OCI-LY1 (cell line): ENCODE measurements at regions not wholly inside any gene's neighbourhood (a gene's known extent, or its start where the extent isn't known, plus 50 kb on each side); places are given as distances from the start of the nearest gene placed in this dataset.

Source experiments
- H2AFZ ChIP-seq: fragments of 200-600 bp; sonication (generic), shearing (Covaris generic); 2 replicates; pipeline ENCODE4 v1.6.0; 2014; ENCODE audit warnings: antibody characterized with exemption, mild to moderate bottlenecking, low read length
- H3F3A ChIP-seq: fragments of 200-600 bp; sonication (generic), shearing (Covaris generic); 2 replicates; pipeline ENCODE4 v1.6.0; 2014; ENCODE audit warnings: mild to moderate bottlenecking, antibody characterized with exemption, low read length, moderate library complexity; ENCODE audit not compliant: insufficient read depth
- H3K27ac ChIP-seq: fragments of 200-600 bp; sonication (generic); 2 replicates; pipeline ENCODE4 v1.5.1; 2014; ENCODE audit warnings: low read length, mixed run types, mild to moderate bottlenecking, low read depth; ENCODE audit not compliant: poor library complexity, severe bottlenecking
- H3K27me3 ChIP-seq: fragments of 200-600 bp; sonication (generic); 2 replicates; pipeline ENCODE4 v1.6.0; 2014; ENCODE audit warnings: antibody characterized with exemption, mild to moderate bottlenecking, low read length, moderate library complexity; ENCODE audit not compliant: insufficient read depth
- H3K36me3 ChIP-seq: fragments of 200-600 bp; sonication (generic); 2 replicates; pipeline ENCODE4 v1.6.1; 2014; ENCODE audit warnings: mild to moderate bottlenecking, antibody characterized with exemption, low read length, moderate library complexity, mixed read lengths; ENCODE audit not compliant: insufficient read depth
- H3K4me1 ChIP-seq: fragments of 200-600 bp; sonication (generic); 2 replicates; pipeline ENCODE4 v1.5.1; 2014; ENCODE audit warnings: mild to moderate bottlenecking, low read length, moderate library complexity; ENCODE audit not compliant: insufficient read depth, severe bottlenecking
- H3K4me2 ChIP-seq: fragments of 200-600 bp; sonication (generic), shearing (Covaris generic); 2 replicates; pipeline ENCODE4 v1.6.1; 2014; ENCODE audit warnings: low read length
- H3K4me3 ChIP-seq: fragments of 200-600 bp; sonication (generic); 2 replicates; pipeline ENCODE4 v1.5.1; 2014; ENCODE audit warnings: low read length, low read depth, mild to moderate bottlenecking, mixed read lengths; ENCODE audit not compliant: poor library complexity, severe bottlenecking
- H3K79me2 ChIP-seq: fragments of 200-600 bp; shearing (Covaris generic); 2 replicates; pipeline ENCODE4 v1.6.1; 2016; ENCODE audit warnings: mixed run types, low read length, mixed read lengths; ENCODE audit not compliant: insufficient read depth
- H3K9ac ChIP-seq: fragments of 200-600 bp; sonication (generic), shearing (Covaris generic); 2 replicates; pipeline ENCODE4 v1.6.1; 2014; ENCODE audit warnings: mild to moderate bottlenecking, low read length, mixed read lengths
- H3K9me2 ChIP-seq: fragments of 200-600 bp; sonication (generic), shearing (Covaris generic); 2 replicates; pipeline ENCODE4 v1.6.1; 2014; ENCODE audit warnings: low read depth, mild to moderate bottlenecking, low read length, mixed read lengths
- H3K9me3 ChIP-seq: fragments of 200-600 bp; shearing (Covaris generic); 2 replicates; pipeline ENCODE4 v1.6.1; 2014; ENCODE audit warnings: low read length, mixed read lengths
- H4K20me1 ChIP-seq: fragments of 200-600 bp; sonication (generic), shearing (Covaris generic); 2 replicates; pipeline ENCODE4 v1.6.0; 2016; ENCODE audit warnings: mild to moderate bottlenecking, low read length; ENCODE audit not compliant: insufficient read depth
- EZH2 ChIP-seq: fragments of 200-600 bp; sonication (generic), shearing (Covaris generic); IDR thresholded peaks from 2 replicates; pipeline ENCODE4 v1.8.0; 2017; ENCODE audit warnings: borderline replicate concordance, mixed run types, mild to moderate bottlenecking, antibody characterized with exemption, low read length, moderate library complexity, mixed read lengths
- TF ChIP-seq, protein P1 (sequence below): fragments of 200-600 bp; sonication (generic), shearing (Covaris generic); IDR thresholded peaks from 2 replicates; pipeline ENCODE4 v1.5.1; 2017; ENCODE audit warnings: mild to moderate bottlenecking, antibody characterized with exemption, low read length, moderate library complexity, mixed read lengths

DNA sequence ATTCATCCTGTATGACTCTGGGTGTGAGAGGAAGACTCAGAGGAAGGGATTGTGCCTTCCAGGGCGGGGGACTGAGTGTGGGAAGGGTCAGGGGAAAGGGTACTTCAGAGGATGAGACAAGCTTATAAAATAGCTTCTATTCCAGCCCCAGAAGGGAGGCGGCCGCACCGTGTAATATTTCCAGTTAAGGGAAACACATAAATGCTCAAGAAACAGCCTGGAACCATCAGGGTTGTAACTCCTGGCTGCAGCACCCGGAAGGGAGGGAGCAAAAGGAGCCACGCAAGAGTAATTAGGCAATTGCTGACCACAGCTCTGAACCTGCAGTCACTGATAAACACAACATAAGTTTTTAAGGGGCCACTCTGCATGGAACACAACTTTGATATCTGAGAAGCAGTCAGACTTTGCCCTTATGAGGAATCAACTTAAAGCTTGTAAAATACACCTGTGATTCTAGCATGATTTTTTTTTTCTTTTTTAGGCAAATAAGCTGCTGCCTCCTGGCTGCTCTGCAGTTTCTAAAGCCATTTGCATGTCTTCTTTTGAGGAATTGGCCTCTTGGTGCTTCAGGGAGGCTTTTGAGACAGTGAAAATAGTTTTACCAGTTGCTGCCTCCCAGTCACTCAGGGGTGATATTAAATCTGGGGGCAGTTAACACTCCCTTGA, 382.7 kb downstream of the ENC1 start:
- Histone ChIP-seq H3K27ac (no peak overlapping the region), H3K4me2 (no peak overlapping the region), H3K4me3 (no peak overlapping the region), H3K9ac (no peak overlapping the region), H3F3A (no peaks in the 10 kb centered on the region), H2AFZ (no peak overlapping the region), H3K9me2 (no peaks in the 10 kb centered on the region), H3K79me2 (no peaks in the 10 kb centered on the region), H3K27me3 (no peaks in the 10 kb centered on the region), H3K4me1 (no peaks in the 10 kb centered on the region), H4K20me1 (no peaks in the 10 kb centered on the region), H3K9me3 (no peaks in the 10 kb centered on the region), H3K36me3 (no peaks in the 10 kb centered on the region)
- TF ChIP-seq, protein P1, sequence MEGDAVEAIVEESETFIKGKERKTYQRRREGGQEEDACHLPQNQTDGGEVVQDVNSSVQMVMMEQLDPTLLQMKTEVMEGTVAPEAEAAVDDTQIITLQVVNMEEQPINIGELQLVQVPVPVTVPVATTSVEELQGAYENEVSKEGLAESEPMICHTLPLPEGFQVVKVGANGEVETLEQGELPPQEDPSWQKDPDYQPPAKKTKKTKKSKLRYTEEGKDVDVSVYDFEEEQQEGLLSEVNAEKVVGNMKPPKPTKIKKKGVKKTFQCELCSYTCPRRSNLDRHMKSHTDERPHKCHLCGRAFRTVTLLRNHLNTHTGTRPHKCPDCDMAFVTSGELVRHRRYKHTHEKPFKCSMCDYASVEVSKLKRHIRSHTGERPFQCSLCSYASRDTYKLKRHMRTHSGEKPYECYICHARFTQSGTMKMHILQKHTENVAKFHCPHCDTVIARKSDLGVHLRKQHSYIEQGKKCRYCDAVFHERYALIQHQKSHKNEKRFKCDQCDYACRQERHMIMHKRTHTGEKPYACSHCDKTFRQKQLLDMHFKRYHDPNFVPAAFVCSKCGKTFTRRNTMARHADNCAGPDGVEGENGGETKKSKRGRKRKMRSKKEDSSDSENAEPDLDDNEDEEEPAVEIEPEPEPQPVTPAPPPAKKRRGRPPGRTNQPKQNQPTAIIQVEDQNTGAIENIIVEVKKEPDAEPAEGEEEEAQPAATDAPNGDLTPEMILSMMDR = no peak
- TF ChIP-seq EZH2 = no peak

- no peaks in the 10 kb centered on the region for H3K36me3 ChIP-seq
- H4K20me1 ChIP-seq = no peaks in the 10 kb centered on the region
- no peaks in the 10 kb centered on the region for H3K79me2 ChIP-seq
- no peak overlapping the region for H2AFZ ChIP-seq
- H3K4me1 ChIP-seq = no peaks in the 10 kb centered on the region
- no peaks in the 10 kb centered on the region for H3K9me2 ChIP-seq
- TF ChIP-seq EZH2 = no peak
- TF ChIP-seq, protein P1 = no peak
- no peak overlapping the region for H3K9ac ChIP-seq
- no peak overlapping the region for H3K4me2 ChIP-seq
- H3K27ac ChIP-seq = no peak overlapping the region
- H3K9me3 ChIP-seq = no peaks in the 10 kb centered on the region
- no peak overlapping the region for H3K4me3 ChIP-seq
- no peaks in the 10 kb centered on the region for H3K27me3 ChIP-seq
- no peaks in the 10 kb centered on the region for H3F3A ChIP-seq
These were observed 383.4 kb downstream of the ENC1 start for GRCh38 chr5:74257060-74257527.

- H3K79me2 ChIP-seq = no peaks in the 10 kb centered on the region
- no peak overlapping the region for H3K9ac ChIP-seq
- no peaks in the 10 kb centered on the region for H3K9me2 ChIP-seq
- H3K36me3 ChIP-seq = no peaks in the 10 kb centered on the region
- no peak overlapping the region for H3K27ac ChIP-seq
- H3K4me3 ChIP-seq = no peak overlapping the region
- H3F3A ChIP-seq = no peaks in the 10 kb centered on the region
- no peak overlapping the region for H3K4me2 ChIP-seq
- no peak for TF ChIP-seq EZH2
- TF ChIP-seq, protein P1 = no peak
- H3K27me3 ChIP-seq = no peaks in the 10 kb centered on the region
- H2AFZ ChIP-seq = no peak overlapping the region
- H3K4me1 ChIP-seq = no peaks in the 10 kb centered on the region
- H4K20me1 ChIP-seq = no peaks in the 10 kb centered on the region
- H3K9me3 ChIP-seq = no peaks in the 10 kb centered on the region
These were observed 384.7 kb downstream of the ENC1 start for GRCh38 chr5:74255692-74256392.
